ENCODE measurements at regions not wholly inside any gene's neighbourhood (a gene's known extent, or its start where the extent isn't known, plus 50 kb on each side); places are given as distances from the start of the nearest gene placed in this dataset.

- Histone ChIP-seq H2BK120ac (replicated peaks; ENCODE audit: low read depth, low read length) (no peak overlapping the region), H3K23ac (ENCODE audit: insufficient read length) (no peak overlapping the region), H3K4ac (replicated peaks; ENCODE audit: insufficient read length, low read depth, low read length) (no peak overlapping the region), H3K79me2 (ENCODE audit: control insufficient read depth in 1 of 2, insufficient read depth in 2 of 2, low read length in 2 of 2) (no peaks in the 10 kb centered on the region), H2AK5ac (ENCODE audit: low read depth, low read length) (no peak overlapping the region), H3K36me3 (ENCODE audit: control insufficient read depth in 2 of 4, insufficient read depth in 4 of 4, low read length in 3 of 4) (no peaks in the 10 kb centered on the region), H2AFZ (ENCODE audit: low read length) (no peak overlapping the region), H3K27ac (ENCODE audit: low read depth, low read length) (no peak overlapping the region), H3K4me3 (ENCODE audit: extremely low read depth in 1 of 4, insufficient read depth in 2 of 4, low read depth in 3 of 4, low read length in 4 of 4) (no peak overlapping the region), H4K20me1 (replicated peaks in 1 of 2; ENCODE audit: control insufficient read depth in 1 of 2, insufficient read depth in 2 of 2, low read length in 2 of 2) (no peaks in the 10 kb centered on the region), H3K79me1 (ENCODE audit: low read depth, low read length) (no peaks in the 10 kb centered on the region), H3K9ac (replicated peaks in 1 of 4; ENCODE audit: extremely low read depth in 1 of 4, low read depth in 3 of 4, low read length in 3 of 4) (no peak overlapping the region), H4K5ac (ENCODE audit: insufficient read length, low read depth, low read length) (no peak overlapping the region), H3K27me3 (replicated peaks in 1 of 4; ENCODE audit: control insufficient read depth in 3 of 4, extremely low read depth in 1 of 4, insufficient read depth in 3 of 4, low read length in 3 of 4) (no peaks in the 10 kb centered on the region), H3K18ac (ENCODE audit: extremely low read depth, low read length) (no peak overlapping the region), H3K56ac (replicated peaks; ENCODE audit: insufficient read length, low read depth, low read length) (no peak overlapping the region), H3K14ac (ENCODE audit: insufficient read length) (no peak overlapping the region), H2BK5ac (ENCODE audit: low read depth, low read length) (no peak overlapping the region), H3K9me3 (ENCODE audit: insufficient read depth in 2 of 2, low read depth in 1 of 2, low read length in 1 of 2) (no peaks in the 10 kb centered on the region), H3K4me1 (replicated peaks in 1 of 4; ENCODE audit: control insufficient read depth in 3 of 4, insufficient read depth in 4 of 4, low read length in 3 of 4) (no peaks in the 10 kb centered on the region), H2BK20ac (ENCODE audit: low read length) (no peak overlapping the region), H4K91ac (replicated peaks; ENCODE audit: insufficient read length, low read length) (no peak overlapping the region), H2BK15ac (ENCODE audit: low read length) (no peak overlapping the region), H3K23me2 (ENCODE audit: low read depth, low read length) (no peaks in the 10 kb centered on the region), H2BK12ac (ENCODE audit: low read depth, low read length) (no peak overlapping the region), H4K8ac (ENCODE audit: extremely low read depth, insufficient read depth, low read length) (no peak overlapping the region), H3K4me2 (ENCODE audit: insufficient read depth in 1 of 2, low read depth in 2 of 2, low read length in 2 of 2) (no peak overlapping the region)
- TF ChIP-seq TBP (IDR thresholded peaks at IDR 0.05; ENCODE audit: low read depth, low read length), result no peak
- no peak for TF ChIP-seq SP2 (IDR thresholded peaks at IDR 0.05; ENCODE audit: low read length)
- no peak for TF ChIP-seq CEBPB (IDR thresholded peaks at IDR 0.05; ENCODE audit: low read depth, low read length)
- no peak for TF ChIP-seq ASH2L (IDR thresholded peaks at IDR 0.05; ENCODE audit: low read length)
- TF ChIP-seq HDAC2 (IDR thresholded peaks at IDR 0.05; ENCODE audit: borderline replicate concordance in 1 of 2, low read depth in 2 of 2, low read length in 2 of 2), result no peak
- no peak for TF ChIP-seq SP1 (IDR thresholded peaks at IDR 0.05; ENCODE audit: low read depth, low read length)
- ChIA-PET CTCF (ENCODE audit: partially characterized antibody) (no interaction called here), POLR2A (ENCODE audit: partially characterized antibody) (no interaction called here)
- WGBS, 2 experiments (ENCODE audit: extremely low coverage in 1 of 2, insufficient coverage in 1 of 2, insufficient read length in 1 of 2, insufficient replicate concordance in 2 of 2, low coverage in 1 of 2, low lambda C conversion rate in 2 of 2, missing lambda C conversion rate in 1 of 2), result 92% methylated on average over 3 of the region's 3 CpGs; no CpG with 5 or more reads in 1 of the 2 experiments
- no peak for DNase-seq (ENCODE audit: low read depth in 1 of 2, low spot score in 2 of 2)
- no peak for FAIRE-seq
Measured at GRCh38 chr15:47338771-47339170, 378.5 kb upstream of the SEMA6D start.

Measured in H1 (cell line).